H9 (cell line): ENCODE measurements at regions not wholly inside any gene's neighbourhood (a gene's known extent, or its start where the extent isn't known, plus 50 kb on each side); places are given as distances from the start of the nearest gene placed in this dataset.

Source experiments
- DNase-seq: peaks from one replicate; pipeline ENCODE4 v3.0.0-alpha.2; 2017
- H2AFZ ChIP-seq: one replicate; pipeline ENCODE4 v1.6.1; 2013; ENCODE audit warnings: mild to moderate bottlenecking, low read length, control low read depth, moderate library complexity
- H2AK5ac ChIP-seq: 2 replicates; pipeline ENCODE4 v1.6.1; 2013; ENCODE audit warnings: low read length, control low read depth, mixed read lengths; ENCODE audit not compliant: insufficient read length
- H2BK120ac ChIP-seq: one replicate; pipeline ENCODE4 v1.6.1; 2013; ENCODE audit warnings: low read depth, mild to moderate bottlenecking, low read length, control low read depth, inconsistent platforms; ENCODE audit not compliant: poor library complexity, severe bottlenecking
- H2BK12ac ChIP-seq: 2 replicates; pipeline ENCODE4 v1.6.1; 2013; ENCODE audit warnings: low read length, control low read depth, mixed read lengths, low read depth; ENCODE audit not compliant: insufficient read length
- H2BK15ac ChIP-seq: 2 replicates; pipeline ENCODE4 v1.6.1; 2013; ENCODE audit warnings: low read depth, low read length, control low read depth
- H2BK20ac ChIP-seq: one replicate; pipeline ENCODE4 v1.6.1; 2013; ENCODE audit warnings: low read depth, mild to moderate bottlenecking, low read length, control low read depth, inconsistent platforms; ENCODE audit not compliant: poor library complexity, severe bottlenecking
- H2BK5ac ChIP-seq: 2 replicates; pipeline ENCODE4 v1.6.1; 2013; ENCODE audit warnings: low read length, control low read depth, mixed read lengths; ENCODE audit not compliant: insufficient read length
- H3K14ac ChIP-seq: 2 replicates; pipeline ENCODE4 v1.6.1; 2013; ENCODE audit warnings: low read length, control low read depth; ENCODE audit not compliant: insufficient read depth
- H3K18ac ChIP-seq: 2 replicates; pipeline ENCODE4 v1.6.1; 2013; ENCODE audit warnings: low read depth, mild to moderate bottlenecking, mixed read lengths, low read length, control low read depth; ENCODE audit not compliant: insufficient read length
- H3K23ac ChIP-seq: 2 replicates; pipeline ENCODE4 v1.6.1; 2013; ENCODE audit warnings: low read length, control low read depth, mixed read lengths, low read depth; ENCODE audit not compliant: insufficient read length
- H3K23me2 ChIP-seq: 2 replicates; pipeline ENCODE4 v1.6.1; 2013; ENCODE audit warnings: low read depth, mild to moderate bottlenecking, mixed read lengths, low read length, control low read depth; ENCODE audit not compliant: insufficient read length, poor library complexity, severe bottlenecking
- H3K27ac ChIP-seq: 2 replicates; pipeline ENCODE4 v1.5.1; 2013; ENCODE audit warnings: low read length, control low read depth, mixed read lengths, low read depth; ENCODE audit not compliant: insufficient read length
- H3K27me3 ChIP-seq: 2 replicates; pipeline ENCODE4 v1.6.1; 2013; ENCODE audit warnings: low read length, control low read depth, inconsistent platforms; ENCODE audit not compliant: insufficient read depth
- H3K4ac ChIP-seq: 2 replicates; pipeline ENCODE4 v1.6.1; 2013; ENCODE audit warnings: low read depth, mild to moderate bottlenecking, control low read depth, inconsistent platforms, low read length, moderate library complexity
- H3K4me1 ChIP-seq: 2 replicates; pipeline ENCODE4 v1.6.1; 2013; ENCODE audit warnings: low read length, control low read depth, inconsistent platforms; ENCODE audit not compliant: insufficient read depth
- H3K4me2 ChIP-seq: 2 replicates; pipeline ENCODE4 v1.6.1; 2013; ENCODE audit warnings: low read length, control low read depth, mixed read lengths; ENCODE audit not compliant: insufficient read length, insufficient read depth
- H3K56ac ChIP-seq: 2 replicates; pipeline ENCODE4 v1.6.1; 2013; ENCODE audit warnings: low read depth, mild to moderate bottlenecking, mixed read lengths, low read length, control low read depth; ENCODE audit not compliant: insufficient read length
- H3K79me1 ChIP-seq: 2 replicates; pipeline ENCODE4 v1.6.1; 2013; ENCODE audit warnings: low read depth, mild to moderate bottlenecking, moderate library complexity, low read length, control low read depth, inconsistent platforms; ENCODE audit not compliant: insufficient read depth, poor library complexity, severe bottlenecking
- H3K79me2 ChIP-seq: 2 replicates; pipeline ENCODE4 v1.6.1; 2013; ENCODE audit warnings: low read length, control low read depth, inconsistent platforms; ENCODE audit not compliant: insufficient read depth
- H3K9ac ChIP-seq: 2 replicates; pipeline ENCODE4 v1.6.1; 2013; ENCODE audit warnings: low read length, control low read depth, mixed read lengths; ENCODE audit not compliant: insufficient read length; ENCODE audit errors: extremely low read depth
- H3K9me3 ChIP-seq: one replicate; pipeline ENCODE4 v1.6.1; 2013; ENCODE audit warnings: low read depth, low read length, inconsistent platforms; ENCODE audit not compliant: control insufficient read depth
- H3T11ph ChIP-seq: one replicate; pipeline ENCODE4 v1.6.1; 2013; ENCODE audit warnings: mild to moderate bottlenecking, low read length, control low read depth, inconsistent platforms
- H4K20me1 ChIP-seq: one replicate; pipeline ENCODE4 v1.6.1; 2013; ENCODE audit not compliant: control insufficient read depth, insufficient read length, insufficient read depth
- H4K5ac ChIP-seq: 2 replicates; pipeline ENCODE4 v1.6.1; 2013; ENCODE audit warnings: low read depth, mild to moderate bottlenecking, mixed read lengths, low read length, control low read depth; ENCODE audit not compliant: insufficient read length
- H4K8ac ChIP-seq: replicated peaks from 2 replicates; pipeline ENCODE4 v1.6.1; 2013; ENCODE audit warnings: low read length, control low read depth, mixed read lengths, low read depth; ENCODE audit not compliant: insufficient read length
- H4K91ac ChIP-seq: 2 replicates; pipeline ENCODE4 v1.6.1; 2013; ENCODE audit warnings: low read depth, mild to moderate bottlenecking, moderate library complexity, mixed read lengths, low read length, control low read depth; ENCODE audit not compliant: insufficient read length
- H3K27ac Mint-ChIP-seq, 3 experiments: 2 replicates in 2 of 3; 3 replicates in 1 of 3; pipeline ENCODE4 v1.8.0; 2020 to 2021; ENCODE audit warnings: mixed read lengths in 3 of 3, mild to moderate bottlenecking in 1 of 3, moderate library complexity in 1 of 3
- H3K27me3 Mint-ChIP-seq: 2 replicates; pipeline ENCODE4 v1.8.0; 2021; ENCODE audit warnings: low read depth, mild to moderate bottlenecking, moderate library complexity, mixed read lengths
- H3K36me3 Mint-ChIP-seq, 3 experiments: 2 replicates in 2 of 3; 3 replicates in 1 of 3; pipeline ENCODE4 v1.8.0; 2020 to 2021; ENCODE audit warnings: low read depth in 3 of 3, mixed read lengths in 3 of 3; ENCODE audit not compliant: insufficient read depth in 1 of 3
- H3K4me1 Mint-ChIP-seq, 2 experiments: 2 replicates each; pipeline ENCODE4 v1.8.0; 2020; ENCODE audit warnings: mixed read lengths in 2 of 2
- H3K4me3 Mint-ChIP-seq, 2 experiments: 2 replicates in 1 of 2; 3 replicates in 1 of 2; pipeline ENCODE4 v1.8.0; 2020 to 2021; ENCODE audit warnings: mild to moderate bottlenecking in 2 of 2, mixed read lengths in 2 of 2, moderate library complexity in 1 of 2
- H3K9me3 Mint-ChIP-seq, 2 experiments: 2 replicates in 1 of 2; 3 replicates in 1 of 2; pipeline ENCODE4 v1.8.0; 2020; ENCODE audit warnings: mild to moderate bottlenecking in 2 of 2, mixed read lengths in 2 of 2, moderate library complexity in 1 of 2
- CTCF ChIP-seq: fragments of 200-600 bp; sonication (generic); conservative IDR thresholded peaks from 3 replicates; pipeline ENCODE4 v1.8.0; 2021; ENCODE audit warnings: antibody characterized with exemption, mild to moderate bottlenecking
- WGBS: extraction: QIAGEN DNeasy Blood & Tissue Kit; methylation state at CpG from one replicate; pipeline ENCODE4 v1.1.7; 2013; ENCODE audit warnings: missing lambda C conversion rate, low lambda C conversion rate, mixed read lengths; ENCODE audit not compliant: insufficient read length; ENCODE audit errors: extremely low coverage; 5-methylcytosine and 5-hydroxymethylcytosine counted together

- Histone ChIP-seq H2BK5ac (no peak overlapping the region), H3K4me2 (no peak overlapping the region), H2AK5ac (no peak overlapping the region), H2BK120ac (no peak overlapping the region), H3T11ph (no peak overlapping the region), H3K4ac (no peak overlapping the region), H4K20me1 (no peaks in the 10 kb centered on the region), H2BK15ac (no peak overlapping the region), H2BK20ac (no peak overlapping the region), H3K56ac (no peak overlapping the region), H4K5ac (no peak overlapping the region), H3K4me1 (no peaks in the 10 kb centered on the region), H3K23me2 (no peaks in the 10 kb centered on the region), H3K23ac (no peak overlapping the region), H4K91ac (no peak overlapping the region), H3K79me1 (no peaks in the 10 kb centered on the region), H3K9ac (no peak overlapping the region), H3K18ac (no peak overlapping the region), H2BK12ac (no peak overlapping the region), H3K27me3 (no peaks in the 10 kb centered on the region), H2AFZ (no peak overlapping the region), H3K9me3 (no peaks in the 10 kb centered on the region), H4K8ac (no peak overlapping the region), H3K79me2 (no peaks in the 10 kb centered on the region), H3K14ac (no peak overlapping the region), H3K27ac (no peak overlapping the region)
- H3K36me3 Mint-ChIP-seq: no peaks in the 10 kb centered on the region; a peak in 1 of 7 replicates
- no peak for TF ChIP-seq CTCF
- H3K27me3 Mint-ChIP-seq: no peaks in the 10 kb centered on the region
- H3K4me1 Mint-ChIP-seq: no peaks in the 10 kb centered on the region
- no peak overlapping the region for H3K27ac Mint-ChIP-seq
- no peak overlapping the region for H3K4me3 Mint-ChIP-seq
- no peak for DNase-seq
- WGBS: no CpG with 5 or more reads among the region's 2 CpGs
- peaks cover 8 to 12% of the 10 kb centered on the region in 2 experiments; a peak in 4 of 5 replicates for H3K9me3 Mint-ChIP-seq
These were observed 178.3 kb downstream of the KBTBD8 start for GRCh38 chr3:67176396-67176795.
